Endometrium (tissue), 2 donors: ENCODE measurements at regions not wholly inside any gene's neighbourhood (a gene's known extent, or its start where the extent isn't known, plus 50 kb on each side); places are given as distances from the start of the nearest gene placed in this dataset.

ENCODE experiments used
- FAIRE-seq: peaks from 2 replicates; lab custom pipeline; 2012; peaks lifted over from hg19 to GRCh38; lab: Jason Lieb, UNC
- donor health status: control.
- donor health status: control.

GRCh38 chrX:43581888-43582539 is 74.1 kb upstream of the MAOA start:
- FAIRE-seq = no peak

- FAIRE-seq = no peak
Measured at GRCh38 chrX:43582540-43582913, 73.6 kb upstream of the MAOA start.

GRCh38 chrX:43585922-43586321 is 70.2 kb upstream of the MAOA start:
- FAIRE-seq = no peak

- FAIRE-seq = no peak
Measured at GRCh38 chrX:43586830-43587229, 69.3 kb upstream of the MAOA start.

- no peak for FAIRE-seq
Measured at GRCh38 chrX:43589735-43590134, 66.4 kb upstream of the MAOA start.

- no peak for FAIRE-seq
Measured at GRCh38 chrX:43590150-43590549, 65.9 kb upstream of the MAOA start.

GRCh38 chrX:43592597-43592996 is 63.5 kb upstream of the MAOA start:
- no peak for FAIRE-seq

- FAIRE-seq = no peak
Measured at GRCh38 chrX:43595931-43596330, 60.2 kb upstream of the MAOA start.

- FAIRE-seq = no peak
Measured at GRCh38 chrX:43604753-43605152, 51.3 kb upstream of the MAOA start.

- FAIRE-seq = no peak
Measured at GRCh38 chrX:43605351-43605750, 50.7 kb upstream of the MAOA start.
